ENCODE measurements at regions not wholly inside any gene's neighbourhood (a gene's known extent, or its start where the extent isn't known, plus 50 kb on each side); places are given as distances from the start of the nearest gene placed in this dataset.

GRCh38 chr1:177511036-177511435 is 340.3 kb downstream of the BRINP2 start:
- no peaks in the 10 kb centered on the region for H3K27me3 ChIP-seq (ENCODE audit: control insufficient read depth in 1 of 2, insufficient read depth in 2 of 2, low read length in 2 of 2)
- H3K27ac ChIP-seq (ENCODE audit: low read depth in 2 of 2, low read length in 1 of 2) = no peak overlapping the region
- WGBS, 2 donors = 44 to 46% methylated on average over 5 of the region's 5 CpGs
- H3K4me3 ChIP-seq (ENCODE audit: low read depth in 1 of 2, low read length in 2 of 2) = no peak overlapping the region
- no peaks in the 10 kb centered on the region for H3K4me1 ChIP-seq (ENCODE audit: control insufficient read depth in 2 of 2, insufficient read depth in 2 of 2, low read length in 1 of 2)
- H3K36me3 ChIP-seq (ENCODE audit: control insufficient read depth in 2 of 2, insufficient read depth in 2 of 2, low read length in 1 of 2) = no peaks in the 10 kb centered on the region
- H3K9me3 ChIP-seq (ENCODE audit: control insufficient read depth in 2 of 2, insufficient read depth in 1 of 2, low read depth in 1 of 2, low read length in 1 of 2) = no peaks in the 10 kb centered on the region

- no peaks in the 10 kb centered on the region for H3K36me3 ChIP-seq (ENCODE audit: control insufficient read depth in 2 of 2, insufficient read depth in 2 of 2, low read length in 1 of 2)
- no peaks in the 10 kb centered on the region for H3K27me3 ChIP-seq (ENCODE audit: control insufficient read depth in 1 of 2, insufficient read depth in 2 of 2, low read length in 2 of 2)
- 34 to 50% methylated on average over 1 of the region's 1 CpG for WGBS, 2 donors
- no peaks in the 10 kb centered on the region for H3K9me3 ChIP-seq (ENCODE audit: control insufficient read depth in 2 of 2, insufficient read depth in 1 of 2, low read depth in 1 of 2, low read length in 1 of 2)
- no peak overlapping the region for H3K4me3 ChIP-seq (ENCODE audit: low read depth in 1 of 2, low read length in 2 of 2)
- H3K27ac ChIP-seq (ENCODE audit: low read depth in 2 of 2, low read length in 1 of 2) = no peak overlapping the region
- H3K4me1 ChIP-seq (ENCODE audit: control insufficient read depth in 2 of 2, insufficient read depth in 2 of 2, low read length in 1 of 2) = no peaks in the 10 kb centered on the region
Measured at GRCh38 chr1:177505905-177506590, 335.3 kb downstream of the BRINP2 start.

GRCh38 chr1:177495878-177496277 is 325.1 kb downstream of the BRINP2 start:
- Histone ChIP-seq H3K27ac (ENCODE audit: low read depth in 2 of 2, low read length in 1 of 2) (no peak overlapping the region), H3K27me3 (ENCODE audit: control insufficient read depth in 1 of 2, insufficient read depth in 2 of 2, low read length in 2 of 2) (no peaks in the 10 kb centered on the region), H3K4me1 (ENCODE audit: control insufficient read depth in 2 of 2, insufficient read depth in 2 of 2, low read length in 1 of 2) (no peaks in the 10 kb centered on the region), H3K36me3 (ENCODE audit: control insufficient read depth in 2 of 2, insufficient read depth in 2 of 2, low read length in 1 of 2) (no peaks in the 10 kb centered on the region), H3K9me3 (ENCODE audit: control insufficient read depth in 2 of 2, insufficient read depth in 1 of 2, low read depth in 1 of 2, low read length in 1 of 2) (no peaks in the 10 kb centered on the region), H3K4me3 (ENCODE audit: low read depth in 1 of 2, low read length in 2 of 2) (no peak overlapping the region)
- WGBS, 2 donors = 67 to 69% methylated on average over 2 of the region's 2 CpGs

GRCh38 chr1:177490786-177491185 is 320.0 kb downstream of the BRINP2 start:
- Histone ChIP-seq H3K27ac (ENCODE audit: low read depth in 2 of 2, low read length in 1 of 2) (no peak overlapping the region), H3K4me1 (ENCODE audit: control insufficient read depth in 2 of 2, insufficient read depth in 2 of 2, low read length in 1 of 2) (no peaks in the 10 kb centered on the region), H3K36me3 (ENCODE audit: control insufficient read depth in 2 of 2, insufficient read depth in 2 of 2, low read length in 1 of 2) (no peaks in the 10 kb centered on the region), H3K4me3 (ENCODE audit: low read depth in 1 of 2, low read length in 2 of 2) (no peak overlapping the region), H3K9me3 (ENCODE audit: control insufficient read depth in 2 of 2, insufficient read depth in 1 of 2, low read depth in 1 of 2, low read length in 1 of 2) (no peaks in the 10 kb centered on the region), H3K27me3 (ENCODE audit: control insufficient read depth in 1 of 2, insufficient read depth in 2 of 2, low read length in 2 of 2) (no peaks in the 10 kb centered on the region)
- 79 to 90% methylated on average over 2 of the region's 2 CpGs for WGBS, 2 donors

- H3K9me3 ChIP-seq (ENCODE audit: control insufficient read depth in 2 of 2, insufficient read depth in 1 of 2, low read depth in 1 of 2, low read length in 1 of 2) = no peaks in the 10 kb centered on the region
- H3K4me3 ChIP-seq (ENCODE audit: low read depth in 1 of 2, low read length in 2 of 2) = no peak overlapping the region
- no peaks in the 10 kb centered on the region for H3K36me3 ChIP-seq (ENCODE audit: control insufficient read depth in 2 of 2, insufficient read depth in 2 of 2, low read length in 1 of 2)
- H3K4me1 ChIP-seq (ENCODE audit: control insufficient read depth in 2 of 2, insufficient read depth in 2 of 2, low read length in 1 of 2) = no peaks in the 10 kb centered on the region
- no peak overlapping the region for H3K27ac ChIP-seq (ENCODE audit: low read depth in 2 of 2, low read length in 1 of 2)
- 82 to 86% methylated on average over 6 of the region's 6 CpGs for WGBS, 2 donors
- no peaks in the 10 kb centered on the region for H3K27me3 ChIP-seq (ENCODE audit: control insufficient read depth in 1 of 2, insufficient read depth in 2 of 2, low read length in 2 of 2)
Measured at GRCh38 chr1:177490036-177490639, 319.4 kb downstream of the BRINP2 start.

- H3K4me3 ChIP-seq (ENCODE audit: low read depth in 1 of 2, low read length in 2 of 2) = no peak overlapping the region
- 56 to 57% methylated on average over 2 of the region's 2 CpGs for WGBS, 2 donors
- H3K27ac ChIP-seq (ENCODE audit: low read depth in 2 of 2, low read length in 1 of 2) = no peak overlapping the region
- no peaks in the 10 kb centered on the region for H3K27me3 ChIP-seq (ENCODE audit: control insufficient read depth in 1 of 2, insufficient read depth in 2 of 2, low read length in 2 of 2)
- no peaks in the 10 kb centered on the region for H3K4me1 ChIP-seq (ENCODE audit: control insufficient read depth in 2 of 2, insufficient read depth in 2 of 2, low read length in 1 of 2)
- no peaks in the 10 kb centered on the region for H3K9me3 ChIP-seq (ENCODE audit: control insufficient read depth in 2 of 2, insufficient read depth in 1 of 2, low read depth in 1 of 2, low read length in 1 of 2)
- H3K36me3 ChIP-seq (ENCODE audit: control insufficient read depth in 2 of 2, insufficient read depth in 2 of 2, low read length in 1 of 2) = no peaks in the 10 kb centered on the region
Measured at GRCh38 chr1:177488722-177489121, 318.0 kb downstream of the BRINP2 start.

- H3K4me1 ChIP-seq (ENCODE audit: control insufficient read depth in 2 of 2, insufficient read depth in 2 of 2, low read length in 1 of 2) = no peaks in the 10 kb centered on the region
- H3K36me3 ChIP-seq (ENCODE audit: control insufficient read depth in 2 of 2, insufficient read depth in 2 of 2, low read length in 1 of 2) = no peaks in the 10 kb centered on the region
- no peak overlapping the region for H3K4me3 ChIP-seq (ENCODE audit: low read depth in 1 of 2, low read length in 2 of 2)
- 44 to 78% methylated on average over 1 of the region's 1 CpG for WGBS, 2 donors
- H3K9me3 ChIP-seq (ENCODE audit: control insufficient read depth in 2 of 2, insufficient read depth in 1 of 2, low read depth in 1 of 2, low read length in 1 of 2) = no peaks in the 10 kb centered on the region
- no peak overlapping the region for H3K27ac ChIP-seq (ENCODE audit: low read depth in 2 of 2, low read length in 1 of 2)
- H3K27me3 ChIP-seq (ENCODE audit: control insufficient read depth in 1 of 2, insufficient read depth in 2 of 2, low read length in 2 of 2) = no peaks in the 10 kb centered on the region
Measured at GRCh38 chr1:177487481-177487880, 316.7 kb downstream of the BRINP2 start.

- Histone ChIP-seq H3K27ac (ENCODE audit: low read depth in 2 of 2, low read length in 1 of 2) (no peak overlapping the region), H3K4me3 (ENCODE audit: low read depth in 1 of 2, low read length in 2 of 2) (no peak overlapping the region), H3K9me3 (ENCODE audit: control insufficient read depth in 2 of 2, insufficient read depth in 1 of 2, low read depth in 1 of 2, low read length in 1 of 2) (no peaks in the 10 kb centered on the region), H3K27me3 (ENCODE audit: control insufficient read depth in 1 of 2, insufficient read depth in 2 of 2, low read length in 2 of 2) (no peaks in the 10 kb centered on the region), H3K4me1 (ENCODE audit: control insufficient read depth in 2 of 2, insufficient read depth in 2 of 2, low read length in 1 of 2) (no peaks in the 10 kb centered on the region), H3K36me3 (ENCODE audit: control insufficient read depth in 2 of 2, insufficient read depth in 2 of 2, low read length in 1 of 2) (no peaks in the 10 kb centered on the region)
- 88 to 89% methylated on average over 6 of the region's 6 CpGs for WGBS, 2 donors
Measured at GRCh38 chr1:177480741-177481305, 310.1 kb downstream of the BRINP2 start.

GRCh38 chr1:177479600-177479999 is 308.8 kb downstream of the BRINP2 start:
- Histone ChIP-seq H3K9me3 (ENCODE audit: control insufficient read depth in 2 of 2, insufficient read depth in 1 of 2, low read depth in 1 of 2, low read length in 1 of 2) (no peaks in the 10 kb centered on the region), H3K27ac (ENCODE audit: low read depth in 2 of 2, low read length in 1 of 2) (no peak overlapping the region), H3K4me3 (ENCODE audit: low read depth in 1 of 2, low read length in 2 of 2) (no peak overlapping the region), H3K4me1 (ENCODE audit: control insufficient read depth in 2 of 2, insufficient read depth in 2 of 2, low read length in 1 of 2) (no peaks in the 10 kb centered on the region), H3K27me3 (ENCODE audit: control insufficient read depth in 1 of 2, insufficient read depth in 2 of 2, low read length in 2 of 2) (no peaks in the 10 kb centered on the region), H3K36me3 (ENCODE audit: control insufficient read depth in 2 of 2, insufficient read depth in 2 of 2, low read length in 1 of 2) (no peaks in the 10 kb centered on the region)
- WGBS, 2 donors = 86 to 87% methylated on average over 7 of the region's 7 CpGs

GRCh38 chr1:177476676-177477075 is 305.9 kb downstream of the BRINP2 start:
- 54 to 69% methylated on average over 2 of the region's 2 CpGs for WGBS, 2 donors
- Histone ChIP-seq H3K4me1 (ENCODE audit: control insufficient read depth in 2 of 2, insufficient read depth in 2 of 2, low read length in 1 of 2) (no peaks in the 10 kb centered on the region), H3K36me3 (ENCODE audit: control insufficient read depth in 2 of 2, insufficient read depth in 2 of 2, low read length in 1 of 2) (no peaks in the 10 kb centered on the region), H3K9me3 (ENCODE audit: control insufficient read depth in 2 of 2, insufficient read depth in 1 of 2, low read depth in 1 of 2, low read length in 1 of 2) (no peaks in the 10 kb centered on the region), H3K27ac (ENCODE audit: low read depth in 2 of 2, low read length in 1 of 2) (no peak overlapping the region), H3K27me3 (ENCODE audit: control insufficient read depth in 1 of 2, insufficient read depth in 2 of 2, low read length in 2 of 2) (no peaks in the 10 kb centered on the region), H3K4me3 (ENCODE audit: low read depth in 1 of 2, low read length in 2 of 2) (no peak overlapping the region)
